DND-41 (cell line): ENCODE measurements at regions not wholly inside any gene's neighbourhood (a gene's known extent, or its start where the extent isn't known, plus 50 kb on each side); places are given as distances from the start of the nearest gene placed in this dataset.

ENCODE experiments used
- ATAC-seq: fragments of 200-7000 bp; cut with Tn5 transposase; 3 replicates; pipeline ENCODE4 v1.9.1; 2021; ENCODE audit warnings: low read depth; ENCODE audit not compliant: insufficient read depth
- DNase-seq: peaks from one replicate; pipeline ENCODE4 v3.0.0-alpha.2; 2020
- H2AFZ ChIP-seq: 2 replicates; pipeline ENCODE4 v1.6.0; 2012; ENCODE audit warnings: low read depth, low read length
- H3K27ac ChIP-seq: 2 replicates; pipeline ENCODE4 v1.5.1; 2012; ENCODE audit warnings: low read length, inconsistent platforms
- H3K27me3 ChIP-seq: fragments of 200-600 bp; sonication (generic); 2 replicates; pipeline ENCODE4 v1.6.0; 2012; ENCODE audit warnings: low read length, mild to moderate bottlenecking, inconsistent platforms; ENCODE audit not compliant: insufficient read depth, poor library complexity
- H3K36me3 ChIP-seq: 2 replicates; pipeline ENCODE4 v1.5.1; 2012; ENCODE audit warnings: low read length, inconsistent platforms; ENCODE audit not compliant: insufficient read depth
- H3K4me1 ChIP-seq: 2 replicates; pipeline ENCODE4 v1.5.1; 2012; ENCODE audit warnings: mild to moderate bottlenecking, low read length; ENCODE audit not compliant: insufficient read depth
- H3K4me2 ChIP-seq: 2 replicates; pipeline ENCODE4 v1.6.0; 2012; ENCODE audit warnings: mild to moderate bottlenecking, moderate library complexity, low read length, inconsistent platforms; ENCODE audit not compliant: insufficient read depth
- H3K4me3 ChIP-seq, 2 experiments: fragments of 200-600 bp in 1 of 2; shearing (Covaris generic) in 1 of 2; 2 replicates each; pipeline ENCODE4 v1.5.1; 2012 to 2016; ENCODE audit warnings: inconsistent platforms in 2 of 2, low read length in 2 of 2, mild to moderate bottlenecking in 2 of 2, low read depth in 1 of 2, moderate library complexity in 1 of 2
- H3K79me2 ChIP-seq: 2 replicates; pipeline ENCODE4 v1.6.0; 2012; ENCODE audit warnings: low read length, inconsistent platforms; ENCODE audit not compliant: insufficient read depth
- H3K9ac ChIP-seq: 2 replicates; pipeline ENCODE4 v1.6.0; 2012; ENCODE audit warnings: low read depth, mild to moderate bottlenecking, inconsistent platforms, low read length, moderate library complexity
- H3K9me3 ChIP-seq: 2 replicates; pipeline ENCODE4 v1.5.1; 2012; ENCODE audit warnings: low read length, moderate library complexity, mild to moderate bottlenecking, inconsistent platforms; ENCODE audit not compliant: insufficient read depth, severe bottlenecking
- H4K20me1 ChIP-seq: 2 replicates; pipeline ENCODE4 v1.6.0; 2012; ENCODE audit warnings: low read length; ENCODE audit not compliant: insufficient read depth
- EZH2 ChIP-seq: IDR thresholded peaks from 3 replicates; pipeline ENCODE4 v1.6.1; 2012; ENCODE audit warnings: borderline replicate concordance, low read depth, mild to moderate bottlenecking, moderate library complexity, low read length, inconsistent platforms; ENCODE audit not compliant: severe bottlenecking
- TF ChIP-seq, protein P1 (sequence below): IDR thresholded peaks from 2 replicates; pipeline ENCODE4 v1.5.1; 2012; ENCODE audit warnings: borderline replicate concordance, low read length, moderate library complexity, mild to moderate bottlenecking; ENCODE audit not compliant: poor library complexity, severe bottlenecking; ENCODE audit errors: extremely low read depth

DNA sequence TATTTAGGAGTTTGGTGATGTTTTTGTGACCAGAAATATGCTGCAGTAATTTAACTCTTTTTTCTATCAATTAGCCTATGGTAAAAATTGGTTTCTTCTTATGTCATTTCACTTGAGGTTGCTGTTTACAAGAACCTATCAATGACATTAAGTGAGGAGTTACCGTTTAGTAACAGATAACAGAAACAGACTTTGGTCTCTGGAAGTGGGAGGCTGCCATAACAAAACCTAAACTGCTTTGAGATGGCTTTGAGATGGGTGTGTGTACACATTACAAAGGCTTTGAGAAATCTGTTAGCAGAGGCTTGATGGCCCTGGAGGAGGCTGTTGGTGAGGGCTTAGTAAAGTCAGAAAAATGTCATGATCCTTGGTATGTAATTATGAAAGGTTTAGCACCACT is 90.0 kb downstream of the TMEM114 start:
- H3K4me2 ChIP-seq = no peak overlapping the region
- no peaks in the 10 kb centered on the region for H3K4me1 ChIP-seq
- H3K36me3 ChIP-seq = no peaks in the 10 kb centered on the region
- H3K9me3 ChIP-seq = no peaks in the 10 kb centered on the region
- H3K27ac ChIP-seq = no peak overlapping the region
- H3K9ac ChIP-seq = no peak overlapping the region
- DNase-seq (no peak), ATAC-seq (no peak)
- no peaks in the 10 kb centered on the region for H4K20me1 ChIP-seq
- no peak overlapping the region for H3K4me3 ChIP-seq
- no peak for TF ChIP-seq EZH2
- TF ChIP-seq, protein P1, sequence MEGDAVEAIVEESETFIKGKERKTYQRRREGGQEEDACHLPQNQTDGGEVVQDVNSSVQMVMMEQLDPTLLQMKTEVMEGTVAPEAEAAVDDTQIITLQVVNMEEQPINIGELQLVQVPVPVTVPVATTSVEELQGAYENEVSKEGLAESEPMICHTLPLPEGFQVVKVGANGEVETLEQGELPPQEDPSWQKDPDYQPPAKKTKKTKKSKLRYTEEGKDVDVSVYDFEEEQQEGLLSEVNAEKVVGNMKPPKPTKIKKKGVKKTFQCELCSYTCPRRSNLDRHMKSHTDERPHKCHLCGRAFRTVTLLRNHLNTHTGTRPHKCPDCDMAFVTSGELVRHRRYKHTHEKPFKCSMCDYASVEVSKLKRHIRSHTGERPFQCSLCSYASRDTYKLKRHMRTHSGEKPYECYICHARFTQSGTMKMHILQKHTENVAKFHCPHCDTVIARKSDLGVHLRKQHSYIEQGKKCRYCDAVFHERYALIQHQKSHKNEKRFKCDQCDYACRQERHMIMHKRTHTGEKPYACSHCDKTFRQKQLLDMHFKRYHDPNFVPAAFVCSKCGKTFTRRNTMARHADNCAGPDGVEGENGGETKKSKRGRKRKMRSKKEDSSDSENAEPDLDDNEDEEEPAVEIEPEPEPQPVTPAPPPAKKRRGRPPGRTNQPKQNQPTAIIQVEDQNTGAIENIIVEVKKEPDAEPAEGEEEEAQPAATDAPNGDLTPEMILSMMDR = no peak
- no peak overlapping the region for H2AFZ ChIP-seq
- no peaks in the 10 kb centered on the region for H3K79me2 ChIP-seq
- H3K27me3 ChIP-seq = peaks cover 3% of the 10 kb centered on the region

DNA sequence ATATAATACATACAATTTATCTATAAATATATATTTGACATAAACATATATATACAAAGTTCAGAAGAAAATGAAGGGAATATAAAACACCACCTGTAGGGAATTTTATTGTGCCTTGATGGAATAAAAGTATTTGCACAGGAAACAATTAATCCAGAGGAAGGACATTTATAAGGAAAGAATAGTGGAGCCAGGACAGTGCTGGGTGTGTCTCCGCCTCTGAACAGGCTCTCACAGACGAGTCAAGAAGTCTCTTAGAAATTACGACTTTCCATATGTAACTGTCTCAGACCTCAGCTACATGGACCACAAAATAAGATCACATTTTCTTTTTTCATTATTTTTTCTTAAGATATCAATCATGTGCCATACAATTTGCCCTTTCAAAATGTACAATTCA is 93.9 kb downstream of the TMEM114 start:
- H3K9me3 ChIP-seq = no peaks in the 10 kb centered on the region
- H3K4me1 ChIP-seq = no peaks in the 10 kb centered on the region
- H3K4me2 ChIP-seq = no peak overlapping the region
- no peak overlapping the region for H2AFZ ChIP-seq
- no peaks in the 10 kb centered on the region for H3K79me2 ChIP-seq
- no peak overlapping the region for H3K27ac ChIP-seq
- no peaks in the 10 kb centered on the region for H4K20me1 ChIP-seq
- DNase-seq (no peak), ATAC-seq (no peak)
- no peaks in the 10 kb centered on the region for H3K36me3 ChIP-seq
- H3K27me3 ChIP-seq = peaks cover 20% of the 10 kb centered on the region
- no peak overlapping the region for H3K4me3 ChIP-seq
- TF ChIP-seq, protein P1 = no peak
- TF ChIP-seq EZH2 = no peak
- H3K9ac ChIP-seq = no peak overlapping the region

DNA sequence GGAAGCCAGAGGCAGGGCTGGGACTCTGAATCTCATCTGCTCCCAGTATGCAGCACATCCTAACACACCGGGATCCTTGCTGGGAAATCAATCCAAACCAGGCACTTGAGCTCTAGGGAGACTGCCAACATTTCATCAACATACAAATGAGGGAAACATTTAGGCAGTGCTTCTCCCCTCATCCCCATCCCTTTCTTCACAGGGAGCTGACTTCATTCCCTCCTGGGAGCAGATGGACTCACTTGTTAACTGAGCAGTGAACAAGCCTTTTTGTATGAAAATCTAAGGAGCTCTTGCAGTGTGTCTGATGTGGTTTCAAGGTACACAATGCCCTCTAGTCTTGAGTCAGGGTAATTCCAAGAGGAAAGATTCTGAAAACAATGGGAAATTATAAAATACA is 96.3 kb downstream of the TMEM114 start:
- DNase-seq (no peak), ATAC-seq (no peak)
- H3K36me3 ChIP-seq = no peaks in the 10 kb centered on the region
- peaks cover 25% of the 10 kb centered on the region for H3K27me3 ChIP-seq
- H3K4me1 ChIP-seq = no peaks in the 10 kb centered on the region
- no peak overlapping the region for H3K4me2 ChIP-seq
- no peaks in the 10 kb centered on the region for H3K9me3 ChIP-seq
- TF ChIP-seq EZH2 = no peak
- TF ChIP-seq, protein P1 = peak; percentile 11
- no peak overlapping the region for H3K9ac ChIP-seq
- H3K27ac ChIP-seq = no peak overlapping the region
- H3K4me3 ChIP-seq = no peak overlapping the region
- no peak overlapping the region for H2AFZ ChIP-seq
- no peaks in the 10 kb centered on the region for H3K79me2 ChIP-seq
- H4K20me1 ChIP-seq = no peaks in the 10 kb centered on the region

DNA sequence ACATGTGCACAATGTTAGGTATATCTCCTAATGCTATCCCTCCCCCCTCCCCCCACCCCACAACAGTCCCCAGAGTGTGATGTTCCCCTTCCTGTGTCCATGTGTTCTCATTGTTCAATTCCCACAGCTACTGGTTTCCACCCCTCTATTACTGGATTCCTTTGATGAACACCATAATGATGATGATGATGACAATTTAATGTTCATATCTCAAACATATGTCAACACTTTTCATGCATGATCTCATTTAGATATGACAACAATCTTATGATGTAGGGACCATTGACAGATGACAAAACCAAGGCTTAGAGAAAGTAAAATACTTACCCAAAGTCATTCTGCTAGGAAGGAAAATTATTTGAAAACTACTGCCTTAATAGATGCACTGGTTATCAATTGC is 97.6 kb downstream of the TMEM114 start:
- Histone ChIP-seq H3K4me2 (no peak overlapping the region), H3K4me3 (no peak overlapping the region)
- TF ChIP-seq, protein P1 = no peak
- no peak for TF ChIP-seq EZH2

More for the DNA sequence above, 97.6 kb downstream of the TMEM114 start:
- no peak overlapping the region for H3K27ac ChIP-seq
- no peak for DNase-seq
- H3K27me3 ChIP-seq = peaks cover 31% of the 10 kb centered on the region
- no peak for ATAC-seq
- H3K4me1 ChIP-seq = no peaks in the 10 kb centered on the region
- no peaks in the 10 kb centered on the region for H3K36me3 ChIP-seq
- no peaks in the 10 kb centered on the region for H4K20me1 ChIP-seq
- no peaks in the 10 kb centered on the region for H3K79me2 ChIP-seq
- no peaks in the 10 kb centered on the region for H3K9me3 ChIP-seq
- H3K9ac ChIP-seq = no peak overlapping the region
- no peak overlapping the region for H2AFZ ChIP-seq
